Middle frontal gyrus (tissue), 1 donor: ENCODE measurements at regions not wholly inside any gene's neighbourhood (a gene's known extent, or its start where the extent isn't known, plus 50 kb on each side); places are given as distances from the start of the nearest gene placed in this dataset.
A peak's percentile ranks its signal among the peaks of the same experiment; 100 is the strongest.

Experiments
- DNase-seq: peaks from one replicate; pipeline ENCODE4 v3.0.0-alpha.2; 2015; ENCODE audit warnings: low spot score; ENCODE audit errors: extremely low spot score

DNA sequence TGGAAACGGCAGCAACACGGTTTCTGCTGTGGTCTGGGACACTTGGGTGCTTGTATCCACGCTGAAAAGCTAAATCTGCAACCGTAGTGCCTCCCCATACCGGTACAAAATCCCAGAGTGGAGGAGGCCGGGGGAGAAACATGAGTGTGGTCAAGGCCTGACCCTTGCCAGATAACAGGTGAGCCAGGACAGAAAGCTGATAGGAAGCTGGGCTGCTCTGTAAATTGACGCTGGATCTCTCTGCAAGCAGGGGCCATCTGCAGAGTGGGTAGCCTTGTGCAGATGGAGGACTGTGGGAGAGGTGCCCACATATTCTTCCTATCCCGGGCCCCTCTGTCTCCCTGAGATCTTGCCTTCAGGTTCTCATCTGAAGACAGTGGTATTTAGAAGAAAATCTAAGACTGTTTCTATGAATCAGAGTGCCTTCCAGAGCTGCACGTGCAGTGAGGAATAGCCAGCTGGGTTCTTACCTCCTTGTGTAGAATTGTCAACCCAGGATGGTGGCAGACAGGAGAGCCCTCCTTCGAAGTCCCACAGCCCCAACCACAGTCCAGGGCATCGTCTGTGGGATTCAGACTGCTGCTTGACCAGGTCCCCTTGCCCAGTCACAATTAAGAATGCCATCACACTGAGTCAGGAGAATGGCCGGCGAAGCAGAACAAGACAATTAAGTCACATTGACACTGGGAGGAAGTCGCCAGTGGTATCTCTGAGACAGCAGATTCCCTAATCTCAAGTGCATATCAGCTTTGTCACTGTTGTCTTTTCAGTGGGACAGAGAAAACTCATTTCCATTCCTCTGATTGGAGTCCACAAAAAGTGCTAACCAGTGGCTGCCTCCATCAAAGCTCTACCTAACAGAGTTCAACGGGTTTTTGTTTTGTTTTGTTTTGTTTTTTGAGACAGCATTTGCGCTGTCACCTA is 100.0 kb upstream of the RIPOR2 start:
- no peak for DNase-seq

DNA sequence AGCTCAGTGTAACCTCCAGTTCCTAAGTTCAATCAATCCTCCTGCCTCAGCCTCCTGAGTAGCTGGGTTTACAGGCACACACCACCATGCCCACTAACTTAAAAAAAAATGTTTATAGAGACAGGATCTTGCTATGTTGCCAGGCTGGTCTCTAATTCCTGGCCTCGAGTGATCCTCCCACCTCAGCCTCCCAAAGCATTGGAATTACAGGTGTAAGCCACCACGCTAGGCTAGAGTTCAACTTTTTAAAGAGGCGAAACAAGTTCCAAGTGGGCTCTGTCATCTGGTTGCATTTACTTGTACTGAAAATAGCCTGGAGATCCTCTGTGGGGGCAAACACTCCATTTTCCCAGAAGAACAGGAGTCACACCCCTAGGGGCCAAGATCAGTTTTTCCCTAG is 100.7 kb upstream of the RIPOR2 start:
- no peak for DNase-seq

DNA sequence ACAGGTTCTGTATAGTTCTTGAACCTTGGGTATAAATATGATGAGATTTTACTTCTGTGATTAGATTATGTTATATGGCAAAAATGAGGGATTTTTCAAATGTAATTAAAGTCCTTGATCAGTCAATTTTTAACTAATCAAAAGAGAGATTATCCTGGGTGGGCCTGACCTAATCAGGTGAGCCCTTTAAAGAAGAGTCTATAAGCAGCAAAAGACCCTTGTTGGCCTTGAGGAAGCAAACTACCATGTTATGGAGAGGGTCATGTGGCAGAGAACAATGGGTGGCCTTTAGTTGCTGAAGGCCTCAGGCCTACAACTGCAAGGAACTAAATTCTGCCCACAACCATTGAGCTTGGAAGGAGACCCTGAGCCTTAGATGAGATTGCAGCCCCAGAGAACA is 102.5 kb upstream of the RIPOR2 start:
- no peak for DNase-seq

DNA sequence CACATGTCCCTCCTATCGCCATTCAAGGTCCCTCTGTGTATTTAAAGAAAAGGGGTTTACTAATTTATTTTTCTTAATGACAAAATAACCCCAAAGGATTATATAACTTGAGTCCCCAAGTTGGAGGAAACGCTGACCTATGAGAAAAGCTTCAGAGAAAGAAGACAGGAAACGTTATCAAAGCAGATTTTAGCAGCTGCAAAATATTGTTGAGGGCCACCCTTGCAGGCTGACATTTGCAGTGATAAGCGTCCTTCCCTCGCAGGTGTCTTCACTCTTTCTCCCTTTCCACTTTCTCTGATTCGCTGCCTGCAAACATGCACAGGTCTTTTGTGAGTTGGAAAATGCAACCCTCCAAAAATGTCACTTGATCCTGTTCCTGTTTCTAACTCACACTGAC is 103.2 kb upstream of the RIPOR2 start:
- DNase-seq, result no peak

DNA sequence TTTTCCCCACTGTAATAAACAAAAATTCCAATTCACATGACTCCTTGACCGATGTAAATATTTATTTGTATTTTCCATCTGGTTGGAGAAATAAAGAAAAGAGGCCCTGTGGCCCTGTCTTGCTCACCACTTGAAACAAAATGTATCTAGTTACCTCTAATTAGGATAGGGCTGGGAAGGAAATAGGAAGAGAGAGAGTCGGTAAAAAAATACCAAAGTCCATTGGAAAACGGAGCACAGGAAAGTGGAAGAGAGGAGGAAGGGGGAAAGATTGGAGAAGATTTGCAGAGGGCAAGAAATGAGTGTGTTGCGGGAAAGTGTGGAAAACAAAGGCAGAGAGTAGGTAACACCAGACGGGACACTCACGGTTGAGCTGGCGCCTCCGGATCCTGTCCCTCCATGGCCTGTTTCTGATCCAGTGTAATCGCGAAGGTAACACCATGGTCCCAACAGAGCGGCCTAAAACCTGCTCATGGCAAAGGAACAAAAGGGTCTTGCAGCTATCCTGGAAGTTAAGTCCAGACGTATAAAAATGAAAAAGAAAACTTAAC is 105.8 kb upstream of the RIPOR2 start:
- DNase-seq, result no peak

DNA sequence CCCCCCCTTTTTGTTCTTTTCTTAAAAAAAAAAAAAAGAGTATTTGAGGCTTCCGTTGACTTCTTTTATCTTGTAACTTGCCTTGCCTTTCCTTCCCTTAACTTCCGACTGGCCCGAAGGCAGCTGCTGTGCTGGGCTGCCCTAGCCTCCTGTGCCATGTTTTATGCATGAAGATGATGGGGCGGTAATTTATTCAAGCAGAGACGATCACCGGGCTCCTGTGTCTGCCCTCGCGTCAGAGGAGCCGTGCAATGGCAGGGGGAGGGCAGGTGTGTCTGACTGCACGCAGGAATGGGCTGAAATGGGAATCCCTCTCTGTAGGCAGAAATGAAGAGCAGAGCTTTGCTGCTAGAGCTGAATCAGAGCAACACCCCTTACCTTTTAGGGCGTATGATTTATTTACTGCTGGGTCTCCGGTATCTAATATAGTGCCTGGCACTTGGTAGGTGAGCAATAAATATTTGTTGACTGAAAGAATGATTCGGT is 106.3 kb upstream of the RIPOR2 start:
- DNase-seq, result no peak

DNA sequence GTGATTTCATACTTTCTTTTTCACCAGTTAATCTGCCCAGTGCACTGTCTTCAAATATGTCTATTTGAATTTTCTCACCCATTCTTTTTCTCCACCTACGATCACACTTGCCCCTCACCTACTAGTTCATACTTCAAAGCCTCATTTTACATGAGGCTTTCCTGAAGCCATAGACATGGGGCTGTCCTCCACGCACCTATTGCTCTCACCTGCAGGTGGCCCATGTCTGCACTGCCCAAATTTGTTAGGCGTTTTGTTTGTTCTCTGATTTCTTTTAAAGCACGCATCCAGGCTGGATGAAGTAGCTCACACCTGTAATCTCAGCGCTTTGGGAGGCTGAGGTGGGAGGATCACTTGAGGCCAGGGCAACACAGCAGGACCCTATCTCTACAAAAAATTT is 106.8 kb upstream of the RIPOR2 start:
- DNase-seq, result no peak

DNA sequence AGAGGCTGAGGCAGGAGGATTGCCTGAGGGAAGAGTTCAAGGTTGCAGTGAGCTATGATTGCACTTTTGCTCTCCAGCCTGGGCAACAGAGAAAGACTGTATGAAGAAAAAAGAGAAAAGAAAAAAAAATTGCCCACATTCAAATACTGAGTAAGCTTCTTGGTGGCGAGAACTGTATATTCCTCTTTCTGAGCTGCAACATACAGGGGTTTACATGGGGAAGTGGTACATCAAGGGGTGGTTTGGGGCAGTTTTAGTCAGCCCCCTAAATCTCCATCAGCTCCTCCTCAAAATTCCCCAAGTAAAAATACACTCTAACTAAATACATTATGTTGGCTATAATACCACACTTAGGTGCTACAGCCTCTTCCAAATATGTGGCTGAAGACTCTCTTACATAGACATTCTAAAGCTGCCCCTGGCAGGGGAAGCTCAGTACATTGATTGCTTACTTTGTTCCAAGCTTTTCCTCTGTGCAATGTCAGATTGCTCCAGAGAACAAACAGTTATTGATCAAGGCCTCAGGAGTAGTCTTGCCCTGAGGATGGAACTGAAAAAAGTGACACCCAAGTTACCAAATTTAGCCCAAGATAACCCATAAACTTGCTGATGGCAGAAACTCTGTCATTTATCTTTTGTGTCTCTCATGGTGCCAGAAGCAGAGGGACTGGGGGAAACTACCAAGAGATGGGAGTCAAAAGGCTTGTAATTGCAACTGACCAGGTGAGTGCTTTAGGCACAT is 107.4 kb upstream of the RIPOR2 start:
- no peak for DNase-seq

DNA sequence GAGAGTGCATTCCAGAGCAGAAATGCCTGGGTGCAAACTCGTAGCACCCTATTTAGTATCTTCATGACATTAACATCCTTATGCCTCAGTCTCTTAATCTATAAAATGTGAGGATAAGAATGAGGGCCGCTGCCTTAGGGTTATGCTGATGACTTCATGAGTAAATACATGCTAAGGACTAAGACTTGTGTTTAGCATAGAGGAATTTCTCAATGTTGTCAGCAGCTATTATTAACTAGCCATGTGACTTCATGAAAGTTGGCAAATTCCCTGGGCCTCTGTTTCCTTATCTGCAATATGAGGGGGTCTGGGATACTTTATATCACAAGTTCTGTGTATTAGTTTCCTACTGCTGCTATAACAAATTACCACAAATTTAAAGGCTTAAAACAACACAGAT is 108.1 kb upstream of the RIPOR2 start:
- DNase-seq, result no peak

DNA sequence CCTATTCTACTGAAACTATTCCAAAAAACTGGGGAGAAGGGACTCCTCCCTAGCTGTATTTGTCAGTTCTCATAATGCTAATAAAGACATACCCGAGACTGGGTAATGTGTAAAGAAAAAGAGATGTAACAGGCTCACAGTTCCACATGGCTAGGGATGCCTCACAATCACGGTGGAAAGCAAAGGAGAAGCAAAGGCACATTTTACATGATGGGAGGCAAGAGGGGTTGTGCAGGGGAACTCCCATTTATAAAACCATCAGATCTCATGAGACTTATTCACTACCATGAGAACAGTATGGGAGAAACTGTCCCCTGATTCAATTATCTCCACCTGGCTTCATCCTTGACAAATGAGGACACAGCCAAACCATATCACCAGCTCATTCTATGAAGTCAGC is 111.2 kb upstream of the RIPOR2 start:
- DNase-seq, result no peak

DNA sequence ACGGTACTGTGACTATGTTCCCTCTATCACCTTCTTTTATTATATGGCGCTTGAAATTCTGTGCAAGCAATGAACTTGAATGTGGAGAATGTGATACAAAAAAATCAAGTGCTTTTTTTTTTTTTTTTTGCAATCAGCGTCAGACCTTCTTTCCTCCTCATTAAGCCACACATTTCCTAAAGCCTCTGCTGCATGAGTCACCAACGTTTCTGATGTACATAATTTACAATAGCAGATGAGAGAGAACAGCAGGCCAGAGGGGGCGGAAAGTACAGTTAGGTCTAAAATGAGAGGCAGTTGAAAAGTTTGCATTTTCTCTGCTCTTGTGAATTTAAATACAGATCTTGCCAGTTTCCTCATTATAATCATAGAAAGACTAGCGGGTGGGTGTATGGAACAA is 114.6 kb upstream of the RIPOR2 start:
- DNase-seq, result peak; percentile 27

DNA sequence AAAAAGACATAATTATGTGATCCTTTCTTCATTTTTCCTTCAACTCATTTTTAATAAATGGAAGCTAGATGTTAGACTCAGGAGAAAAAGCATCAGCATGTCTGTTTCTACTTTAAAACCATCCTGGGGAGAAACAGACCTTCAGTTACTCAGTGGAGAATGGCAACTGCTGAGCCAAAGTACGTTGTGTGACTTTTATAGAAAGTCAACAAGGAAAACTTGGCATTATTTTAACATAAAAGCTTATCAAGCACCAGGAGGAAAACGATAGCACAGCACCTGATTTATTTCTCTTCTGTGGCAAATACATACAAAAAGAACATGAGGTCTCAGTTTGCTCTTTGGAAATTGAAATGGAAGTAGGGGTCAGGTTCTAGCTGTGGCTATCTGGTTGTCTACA is 115.3 kb upstream of the RIPOR2 start:
- DNase-seq, result no peak

DNA sequence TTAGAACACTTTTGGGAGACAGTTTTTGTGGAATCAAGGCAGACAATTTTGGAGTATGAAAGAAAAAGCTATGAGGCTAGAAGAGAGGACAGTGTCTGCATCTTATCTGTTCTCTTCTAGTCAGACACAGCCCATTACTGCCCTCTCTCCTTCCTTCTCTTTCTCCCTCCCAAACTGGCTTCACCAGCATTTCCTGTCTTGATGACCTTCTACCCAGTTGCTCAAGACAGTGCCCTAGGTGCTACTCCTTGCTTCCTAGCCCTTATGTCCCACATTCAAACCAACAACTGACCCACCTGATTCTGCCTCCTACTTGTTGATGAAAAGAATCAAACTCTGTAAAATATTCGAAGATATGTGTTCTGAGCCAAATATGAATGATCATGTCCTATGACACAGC is 116.4 kb upstream of the RIPOR2 start:
- no peak for DNase-seq

DNA sequence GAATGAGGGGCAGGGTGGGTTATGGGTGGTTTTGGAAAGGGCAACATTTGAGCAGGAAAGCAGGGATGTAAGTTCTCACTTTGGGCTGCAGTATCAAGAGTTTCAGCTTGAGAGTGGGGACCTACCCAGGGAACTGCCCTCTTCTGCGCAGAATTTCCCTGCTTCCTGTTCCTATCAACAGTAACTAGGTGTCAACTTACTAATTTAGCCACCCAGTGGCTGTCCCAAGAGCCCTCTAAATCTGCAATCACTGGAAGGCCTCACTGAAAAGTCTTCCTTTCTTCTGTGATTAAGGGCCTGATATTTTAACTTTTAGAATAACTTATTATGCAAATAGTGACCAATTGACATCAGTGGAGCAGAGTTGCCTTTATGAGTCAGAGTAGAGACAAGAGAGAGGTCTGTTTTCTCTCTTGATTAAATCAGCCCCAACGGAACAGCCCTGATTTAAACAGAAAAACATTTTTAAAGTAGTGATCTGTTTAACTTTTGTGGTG is 118.2 kb upstream of the RIPOR2 start:
- no peak for DNase-seq

DNA sequence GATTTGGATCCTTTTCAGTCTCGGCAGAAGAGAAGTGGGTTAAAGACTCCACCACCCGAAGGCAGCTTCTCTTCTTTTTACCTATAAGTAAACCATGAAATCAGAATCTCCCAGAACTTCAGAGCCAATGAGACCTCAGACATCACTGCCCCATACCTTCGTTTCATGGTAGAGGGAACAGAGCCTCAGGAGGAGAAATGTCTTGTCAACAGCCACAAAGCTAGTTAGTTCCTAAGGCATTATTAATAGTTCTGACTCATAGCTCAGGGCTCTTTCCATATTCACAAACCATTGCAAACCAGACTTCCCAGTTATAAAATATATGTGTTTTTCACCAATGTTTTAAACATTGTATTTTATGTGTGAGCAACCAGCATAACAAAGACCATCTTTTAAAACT is 118.7 kb upstream of the RIPOR2 start:
- DNase-seq, result no peak

DNA sequence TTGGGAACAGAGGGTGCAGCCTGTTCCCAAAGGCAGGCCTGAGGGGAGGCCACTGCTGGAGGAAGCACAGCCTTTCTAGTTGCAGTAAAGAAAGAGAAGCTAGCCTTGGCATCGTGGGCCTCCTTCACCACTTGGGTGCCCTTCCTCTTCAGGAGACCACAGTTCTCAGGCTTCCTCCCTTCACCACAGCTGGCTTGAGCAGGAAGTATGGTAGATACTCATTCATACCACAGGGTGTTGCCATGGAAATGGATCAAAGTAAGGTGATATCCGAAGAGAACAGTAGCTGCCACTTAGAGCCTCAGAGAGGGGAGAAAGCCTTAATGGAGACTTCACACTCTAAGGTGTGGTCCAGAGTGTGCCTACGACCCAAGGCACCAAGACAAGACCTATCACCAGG is 120.4 kb upstream of the RIPOR2 start:
- DNase-seq, result no peak

DNA sequence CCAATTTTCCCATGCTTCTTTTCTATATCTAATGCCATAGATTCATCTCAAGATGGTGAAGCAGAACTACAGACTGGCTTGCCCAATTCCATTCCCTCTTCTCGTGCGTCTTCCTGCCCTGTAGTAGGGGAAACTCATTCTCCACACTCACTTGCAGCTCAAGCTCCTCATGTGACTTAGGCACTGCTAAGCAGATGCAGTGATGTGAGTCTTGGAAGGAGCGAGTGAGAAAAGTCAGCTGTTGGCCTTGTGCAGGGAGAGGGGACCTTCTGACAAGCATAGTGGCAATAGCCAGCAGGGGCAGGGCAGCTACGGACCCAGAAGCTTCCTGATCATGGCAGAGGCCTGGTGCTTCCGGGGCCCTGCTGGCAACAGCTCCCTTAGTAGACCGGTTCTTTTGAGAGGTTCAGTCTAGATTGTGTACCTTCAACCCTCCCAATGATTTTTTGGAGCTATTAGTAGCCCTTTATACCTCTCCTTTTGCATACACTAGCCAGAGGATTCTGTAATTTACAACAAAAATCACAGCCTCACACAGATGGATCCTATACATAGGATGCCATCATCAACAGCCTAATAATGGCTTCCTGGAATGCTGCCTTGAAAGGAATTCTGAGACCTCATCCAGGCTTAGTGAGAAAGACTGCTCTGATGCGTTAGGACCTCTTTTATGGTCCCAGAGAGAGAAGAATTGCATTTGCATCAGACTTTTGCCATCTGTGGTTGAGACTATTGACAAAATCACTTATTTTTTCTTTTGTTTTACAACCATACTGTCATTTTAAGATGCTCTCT is 121.5 kb upstream of the RIPOR2 start:
- no peak for DNase-seq

DNA sequence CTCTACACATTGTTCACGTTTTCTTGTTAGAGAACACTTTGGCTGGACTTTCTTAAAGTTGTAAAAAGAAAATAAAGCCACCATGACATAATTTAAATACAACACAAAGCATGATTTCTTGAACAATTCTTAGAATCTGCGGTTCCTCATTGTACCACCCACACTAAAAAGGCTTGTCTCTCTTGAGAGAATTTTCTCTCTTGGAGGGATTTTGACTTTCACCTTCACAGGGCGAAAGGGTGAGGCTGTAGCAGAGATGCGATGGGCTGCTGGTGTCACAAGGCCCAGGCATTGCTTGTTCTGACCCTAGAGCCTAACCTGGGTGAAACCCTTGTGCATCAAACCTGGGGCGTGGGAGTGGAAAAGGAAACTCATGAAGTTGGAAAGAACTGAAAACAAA is 122.7 kb upstream of the RIPOR2 start:
- DNase-seq, result no peak

DNA sequence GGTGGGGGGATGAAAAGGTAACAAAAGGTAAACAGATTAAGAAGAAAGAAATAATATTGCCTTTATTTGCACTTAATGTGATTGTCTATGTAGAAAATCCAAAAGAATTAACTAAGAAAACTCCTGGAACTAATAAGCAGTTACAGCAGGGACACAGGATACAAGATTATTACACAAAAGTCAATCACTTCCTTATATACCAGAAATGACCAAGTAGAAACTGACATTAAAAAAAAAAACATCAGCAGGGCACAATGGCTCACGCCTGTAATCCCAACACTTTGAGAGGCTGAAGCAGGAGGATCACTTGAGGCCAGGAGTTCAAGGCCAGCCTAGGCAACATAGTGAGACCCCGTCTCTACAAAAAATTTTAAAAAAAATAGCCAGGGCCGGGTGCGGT is 123.2 kb upstream of the RIPOR2 start:
- DNase-seq, result no peak

DNA sequence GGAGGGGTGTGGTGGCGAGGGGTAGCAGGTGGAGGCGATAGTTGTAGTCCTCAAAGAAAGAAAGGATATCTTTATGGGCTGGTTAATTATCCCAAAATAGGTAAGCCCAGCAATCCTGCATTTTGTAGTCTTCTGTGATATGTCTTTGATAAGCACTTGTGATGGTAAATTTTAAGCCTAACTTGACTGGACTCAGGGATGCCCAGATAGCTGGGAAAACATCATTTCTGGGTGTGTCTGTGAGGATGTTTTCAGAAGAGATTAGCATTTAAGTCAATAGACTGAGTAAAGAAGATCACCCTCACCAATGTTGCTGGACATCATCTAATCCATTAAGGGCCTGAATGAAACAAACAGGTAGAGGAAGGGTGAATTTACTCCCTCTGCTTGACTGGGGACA is 124.8 kb upstream of the RIPOR2 start:
- DNase-seq, result no peak

DNA sequence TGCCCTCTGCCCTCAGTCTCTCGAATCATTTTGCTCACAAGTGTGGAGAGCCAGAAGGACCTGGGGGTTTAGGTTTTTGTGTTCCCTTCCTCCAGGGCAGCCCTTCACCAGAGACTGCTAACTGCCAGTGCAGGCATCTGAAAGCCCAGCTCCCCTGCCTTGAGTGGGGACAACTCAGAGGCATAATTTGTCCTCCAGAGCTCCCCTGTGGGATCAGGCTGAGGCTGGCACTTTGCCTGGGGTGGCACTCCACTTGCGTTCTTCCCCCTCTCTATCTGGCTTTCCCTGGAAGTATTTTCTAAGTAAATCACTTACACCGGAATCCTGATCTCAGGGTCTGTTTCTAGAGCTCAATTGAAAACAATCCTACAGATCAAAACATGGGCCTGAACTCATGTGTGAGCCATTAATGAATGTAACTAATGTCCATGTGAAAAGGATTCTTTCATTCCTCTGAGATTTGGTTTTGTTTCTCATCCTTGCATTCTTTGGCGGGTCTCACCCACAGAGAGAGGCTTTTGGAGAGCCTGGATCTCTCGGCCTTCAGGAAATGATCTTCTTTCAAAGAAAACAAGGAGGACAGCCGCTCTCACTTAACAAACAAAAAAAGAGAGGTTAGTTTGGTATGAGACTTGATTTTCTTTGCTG is 125.7 kb upstream of the RIPOR2 start:
- no peak for DNase-seq
